AG04449 (cell line): ENCODE measurements at regions not wholly inside any gene's neighbourhood (a gene's known extent, or its start where the extent isn't known, plus 50 kb on each side); places are given as distances from the start of the nearest gene placed in this dataset.

Experiments used
- CTCF ChIA-PET: fragments of 350-600 bp; formaldehyde crosslinking; extraction: SDS; loops from one replicate; lab custom pipeline; 2021; ENCODE audit warnings: antibody characterized with exemption; lab: Yijun Ruan, JAX
- POLR2A ChIA-PET: fragments of 400-600, 350-600 bp; formaldehyde crosslinking; extraction: SDS; loops from one replicate; lab custom pipeline; 2020; ENCODE audit warnings: antibody characterized with exemption, inconsistent platforms; lab: Yijun Ruan, JAX
- DNase-seq: peaks from one replicate; pipeline ENCODE4 v3.0.0-alpha.2; 2010; ENCODE audit warnings: low read depth, low spot score
- H3K4me3 ChIP-seq: 2 replicates; pipeline ENCODE4 v1.5.1; 2011; ENCODE audit warnings: low read depth, mild to moderate bottlenecking, control low read depth, low read length
- TF ChIP-seq, protein P1 (sequence below): IDR thresholded peaks from one replicate; pipeline ENCODE4 v1.5.1; 2011; ENCODE audit warnings: mild to moderate bottlenecking, moderate library complexity, low read length, control low read depth, inconsistent platforms; ENCODE audit not compliant: insufficient read depth; ENCODE audit errors: missing control alignments

DNA sequence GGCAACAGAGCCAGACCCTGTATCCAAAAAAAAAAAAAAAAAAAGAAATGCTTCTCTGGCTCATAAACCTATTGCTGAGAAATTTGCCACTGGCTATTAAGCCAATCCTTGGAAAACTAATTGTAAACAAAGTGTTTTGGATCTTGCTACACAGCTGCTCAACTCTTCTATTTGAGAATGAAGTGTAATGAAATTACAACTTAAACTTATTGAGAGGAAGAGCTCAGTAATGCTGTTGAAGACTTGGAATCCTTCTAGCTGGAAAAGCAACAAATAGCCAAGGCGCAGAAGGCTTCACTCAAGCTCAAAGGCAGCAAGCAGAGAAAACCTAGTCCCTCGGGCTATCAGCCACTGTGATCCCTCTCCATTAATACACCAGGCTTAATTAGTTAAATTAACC lies 99.6 kb upstream of the ZNF438 start:
- POLR2A ChIA-PET, result no interaction called here
- no peak overlapping the region for H3K4me3 ChIP-seq
- TF ChIP-seq, protein P1, sequence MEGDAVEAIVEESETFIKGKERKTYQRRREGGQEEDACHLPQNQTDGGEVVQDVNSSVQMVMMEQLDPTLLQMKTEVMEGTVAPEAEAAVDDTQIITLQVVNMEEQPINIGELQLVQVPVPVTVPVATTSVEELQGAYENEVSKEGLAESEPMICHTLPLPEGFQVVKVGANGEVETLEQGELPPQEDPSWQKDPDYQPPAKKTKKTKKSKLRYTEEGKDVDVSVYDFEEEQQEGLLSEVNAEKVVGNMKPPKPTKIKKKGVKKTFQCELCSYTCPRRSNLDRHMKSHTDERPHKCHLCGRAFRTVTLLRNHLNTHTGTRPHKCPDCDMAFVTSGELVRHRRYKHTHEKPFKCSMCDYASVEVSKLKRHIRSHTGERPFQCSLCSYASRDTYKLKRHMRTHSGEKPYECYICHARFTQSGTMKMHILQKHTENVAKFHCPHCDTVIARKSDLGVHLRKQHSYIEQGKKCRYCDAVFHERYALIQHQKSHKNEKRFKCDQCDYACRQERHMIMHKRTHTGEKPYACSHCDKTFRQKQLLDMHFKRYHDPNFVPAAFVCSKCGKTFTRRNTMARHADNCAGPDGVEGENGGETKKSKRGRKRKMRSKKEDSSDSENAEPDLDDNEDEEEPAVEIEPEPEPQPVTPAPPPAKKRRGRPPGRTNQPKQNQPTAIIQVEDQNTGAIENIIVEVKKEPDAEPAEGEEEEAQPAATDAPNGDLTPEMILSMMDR, result no peak
- CTCF ChIA-PET, result interaction anchor here (1.1 to 1.6 kb wide), 2 partner anchors 347 to 444 kb away, joined by 4 to 6 read pairs; no protein-coding TSS in a partner anchor
- DNase-seq, result no peak

GRCh38 chr10:31132681-31133244 lies 101.1 kb upstream of the ZNF438 start:
- ChIA-PET POLR2A (no interaction called here), CTCF (no interaction called here)
- TF ChIP-seq, protein P1, result no peak
- no peak for DNase-seq
- no peak overlapping the region for H3K4me3 ChIP-seq

GRCh38 chr10:31133251-31133791 lies 101.7 kb upstream of the ZNF438 start:
- TF ChIP-seq, protein P1, result no peak
- no peak overlapping the region for H3K4me3 ChIP-seq
- DNase-seq, result no peak
- CTCF ChIA-PET, result interaction anchor here (0.8 to 1.8 kb wide), 2 partner anchors 11 to 349 kb away, joined by 3 to 4 read pairs; no protein-coding TSS in a partner anchor
- POLR2A ChIA-PET, result interaction anchor here (1.2 kb wide), 1 partner anchor 20 kb away, joined by 3 read pairs; no protein-coding TSS in a partner anchor

GRCh38 chr10:31133792-31134310 lies 102.2 kb upstream of the ZNF438 start:
- ChIA-PET POLR2A (interaction anchor here (1.2 kb wide), 1 partner anchor 20 kb away, joined by 3 read pairs; no protein-coding TSS in a partner anchor), CTCF (interaction anchor here (0.8 to 1.8 kb wide), 3 partner anchors 9 to 349 kb away, joined by 3 to 4 read pairs (median 3); no protein-coding TSS in a partner anchor)
- TF ChIP-seq, protein P1, result no peak
- DNase-seq, result no peak
- H3K4me3 ChIP-seq, result peak overlapping the region; percentile 43

- ChIA-PET CTCF (interaction anchor here (0.7 to 1.8 kb wide), 4 partner anchors 9 to 921 kb away, joined by 3 to 4 read pairs (median 3); no protein-coding TSS in a partner anchor), POLR2A (interaction anchor here (0.6 to 1.2 kb wide), 2 partner anchors 21 to 315 kb away, joined by 3 read pairs; no protein-coding TSS in a partner anchor)
- DNase-seq, result no peak
- TF ChIP-seq, protein P1, result no peak
- peak overlapping the region; percentile 21; the same call in 1 of the 2 replicates for H3K4me3 ChIP-seq
Measured at GRCh38 chr10:31134311-31134952, 102.8 kb upstream of the ZNF438 start.
